ENCODE measurements at regions not wholly inside any gene's neighbourhood (a gene's known extent, or its start where the extent isn't known, plus 50 kb on each side); places are given as distances from the start of the nearest gene placed in this dataset.

- Histone ChIP-seq H3K79me2 (ENCODE audit: insufficient read depth, low read depth, low read length) (no peaks in the 10 kb centered on the region), H3K36me3 (ENCODE audit: insufficient read depth, low read length) (no peaks in the 10 kb centered on the region), H3K4me1 (ENCODE audit: insufficient read depth, low read length, poor library complexity, severe bottlenecking) (no peaks in the 10 kb centered on the region), H4K20me1 (ENCODE audit: insufficient read depth, low read length) (no peaks in the 10 kb centered on the region), H3K9me3 (ENCODE audit: low read length) (no peaks in the 10 kb centered on the region), H3K4me3 (ENCODE audit: low read depth, low read length, poor library complexity, severe bottlenecking) (no peak overlapping the region), H2AFZ (ENCODE audit: low read length) (no peak overlapping the region), H3K4me2 (ENCODE audit: low read length) (no peak overlapping the region), H3K9me2 (ENCODE audit: insufficient read depth, low read length) (no peaks in the 10 kb centered on the region), H3K27ac (ENCODE audit: low read depth, low read length, poor library complexity, severe bottlenecking) (no peak overlapping the region)
- TF ChIP-seq EZH2phosphoT487 (IDR thresholded peaks at IDR 0.05; ENCODE audit: borderline replicate concordance, low read depth, low read length): no peak
- TF ChIP-seq, protein P1, sequence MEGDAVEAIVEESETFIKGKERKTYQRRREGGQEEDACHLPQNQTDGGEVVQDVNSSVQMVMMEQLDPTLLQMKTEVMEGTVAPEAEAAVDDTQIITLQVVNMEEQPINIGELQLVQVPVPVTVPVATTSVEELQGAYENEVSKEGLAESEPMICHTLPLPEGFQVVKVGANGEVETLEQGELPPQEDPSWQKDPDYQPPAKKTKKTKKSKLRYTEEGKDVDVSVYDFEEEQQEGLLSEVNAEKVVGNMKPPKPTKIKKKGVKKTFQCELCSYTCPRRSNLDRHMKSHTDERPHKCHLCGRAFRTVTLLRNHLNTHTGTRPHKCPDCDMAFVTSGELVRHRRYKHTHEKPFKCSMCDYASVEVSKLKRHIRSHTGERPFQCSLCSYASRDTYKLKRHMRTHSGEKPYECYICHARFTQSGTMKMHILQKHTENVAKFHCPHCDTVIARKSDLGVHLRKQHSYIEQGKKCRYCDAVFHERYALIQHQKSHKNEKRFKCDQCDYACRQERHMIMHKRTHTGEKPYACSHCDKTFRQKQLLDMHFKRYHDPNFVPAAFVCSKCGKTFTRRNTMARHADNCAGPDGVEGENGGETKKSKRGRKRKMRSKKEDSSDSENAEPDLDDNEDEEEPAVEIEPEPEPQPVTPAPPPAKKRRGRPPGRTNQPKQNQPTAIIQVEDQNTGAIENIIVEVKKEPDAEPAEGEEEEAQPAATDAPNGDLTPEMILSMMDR (conservative IDR thresholded peaks at IDR 0.05; ENCODE audit: low read length): no peak
- CTCF ChIA-PET (ENCODE audit: unreplicated experiment): no interaction called here
- no TSS peak for BruUV-seq (replicated peaks)
- intact Hi-C loops (cut with micrococcal nuclease; ENCODE audit: unreplicated experiment): no loop called here
- no peak for DNase-seq (ENCODE audit: low spot score)
- POLR2A ChIA-PET: no interaction called here
These were observed 1689.2 kb upstream of the WWC1 start for GRCh38 chr5:166602271-166602670.

DNA sequence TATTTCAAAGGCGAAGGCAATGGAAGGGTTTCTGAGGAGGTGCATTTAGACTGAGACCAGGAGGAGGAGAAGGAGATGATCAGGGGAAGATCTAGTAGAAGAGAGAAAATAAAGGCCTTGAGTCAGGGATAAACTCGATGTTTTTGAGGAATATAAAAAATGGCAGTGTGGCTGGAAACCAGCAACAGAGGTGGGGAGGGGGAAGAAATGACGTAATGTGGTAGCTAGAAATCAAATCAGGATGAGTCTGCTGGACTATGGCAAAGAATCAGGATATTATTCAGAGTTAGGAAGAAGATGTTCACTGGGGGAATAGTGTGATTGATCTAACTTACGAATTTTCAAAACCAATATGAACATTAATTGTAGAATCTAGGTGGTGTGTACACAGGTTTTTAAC lies 1673.9 kb upstream of the WWC1 start:
- ChIA-PET CTCF (ENCODE audit: unreplicated experiment) (no interaction called here), POLR2A (no interaction called here)
- H3K79me2 ChIP-seq (ENCODE audit: insufficient read depth, low read depth, low read length): no peaks in the 10 kb centered on the region
- no peak for DNase-seq (ENCODE audit: low spot score)
- no peak overlapping the region for H2AFZ ChIP-seq (ENCODE audit: low read length)
- no peaks in the 10 kb centered on the region; the same call in 1 of the 2 replicates for H3K9me2 ChIP-seq (ENCODE audit: insufficient read depth, low read length)
- H3K9me3 ChIP-seq (ENCODE audit: low read length): no peaks in the 10 kb centered on the region
- no peak overlapping the region for H3K4me2 ChIP-seq (ENCODE audit: low read length)
- no peaks in the 10 kb centered on the region for H3K4me1 ChIP-seq (ENCODE audit: insufficient read depth, low read length, poor library complexity, severe bottlenecking)
- intact Hi-C loops (cut with micrococcal nuclease; ENCODE audit: unreplicated experiment): no loop called here
- BruUV-seq (replicated peaks): no TSS peak
- H3K27ac ChIP-seq (ENCODE audit: low read depth, low read length, poor library complexity, severe bottlenecking): no peak overlapping the region
- H3K4me3 ChIP-seq (ENCODE audit: low read depth, low read length, poor library complexity, severe bottlenecking): no peak overlapping the region
- H3K36me3 ChIP-seq (ENCODE audit: insufficient read depth, low read length): no peaks in the 10 kb centered on the region
- H4K20me1 ChIP-seq (ENCODE audit: insufficient read depth, low read length): no peaks in the 10 kb centered on the region
- TF ChIP-seq, protein P1 (conservative IDR thresholded peaks at IDR 0.05; ENCODE audit: low read length): no peak
- no peak for TF ChIP-seq EZH2phosphoT487 (IDR thresholded peaks at IDR 0.05; ENCODE audit: borderline replicate concordance, low read depth, low read length)

GRCh38 chr5:166618526-166618925 lies 1672.9 kb upstream of the WWC1 start:
- H3K9me3 ChIP-seq (ENCODE audit: low read length): no peaks in the 10 kb centered on the region
- ChIA-PET CTCF (ENCODE audit: unreplicated experiment) (no interaction called here), POLR2A (no interaction called here)
- no peaks in the 10 kb centered on the region; the same call in 1 of the 2 replicates for H3K9me2 ChIP-seq (ENCODE audit: insufficient read depth, low read length)
- H3K27ac ChIP-seq (ENCODE audit: low read depth, low read length, poor library complexity, severe bottlenecking): no peak overlapping the region
- H4K20me1 ChIP-seq (ENCODE audit: insufficient read depth, low read length): no peaks in the 10 kb centered on the region
- TF ChIP-seq EZH2phosphoT487 (IDR thresholded peaks at IDR 0.05; ENCODE audit: borderline replicate concordance, low read depth, low read length): no peak
- TF ChIP-seq, protein P1 (conservative IDR thresholded peaks at IDR 0.05; ENCODE audit: low read length): no peak
- H3K4me3 ChIP-seq (ENCODE audit: low read depth, low read length, poor library complexity, severe bottlenecking): no peak overlapping the region
- H3K4me1 ChIP-seq (ENCODE audit: insufficient read depth, low read length, poor library complexity, severe bottlenecking): no peaks in the 10 kb centered on the region
- BruUV-seq (replicated peaks): no TSS peak
- H3K79me2 ChIP-seq (ENCODE audit: insufficient read depth, low read depth, low read length): no peaks in the 10 kb centered on the region
- intact Hi-C loops (cut with micrococcal nuclease; ENCODE audit: unreplicated experiment): no loop called here
- H3K4me2 ChIP-seq (ENCODE audit: low read length): no peak overlapping the region
- no peak overlapping the region for H2AFZ ChIP-seq (ENCODE audit: low read length)
- no peaks in the 10 kb centered on the region for H3K36me3 ChIP-seq (ENCODE audit: insufficient read depth, low read length)
- no peak for DNase-seq (ENCODE audit: low spot score)
